H1 (cell line): ENCODE measurements at regions not wholly inside any gene's neighbourhood (a gene's known extent, or its start where the extent isn't known, plus 50 kb on each side); places are given as distances from the start of the nearest gene placed in this dataset.

Source experiments
- CTCF ChIA-PET: fragments of 300-600 bp; sonication (Branson Sonifier 250); formaldehyde crosslinking; loops from one replicate; lab custom pipeline; 2021; ENCODE audit not compliant: partially characterized antibody; lab: Charles Lee
- POLR2A ChIA-PET: fragments of 300-600 bp; sonication (Branson Sonifier 250); formaldehyde crosslinking; loops from one replicate; lab custom pipeline; 2021; ENCODE audit warnings: inconsistent platforms; ENCODE audit not compliant: partially characterized antibody; lab: Charles Lee
- DNase-seq, 2 experiments: peaks; one replicate each; pipeline versions ENCODE4 v3.0.0 to v3.0.0-alpha.2; 2010 to 2022; ENCODE audit warnings: low spot score in 2 of 2, low read depth in 1 of 2, mixed read lengths in 1 of 2
- FAIRE-seq: peaks from 2 replicates; lab custom pipeline; 2011; peaks lifted over from hg19 to GRCh38; lab: Jason Lieb, UNC
- H2AFZ ChIP-seq: 2 replicates; pipeline ENCODE4 v1.8.1; 2012; ENCODE audit warnings: low read length, inconsistent platforms
- H2AK5ac ChIP-seq: 2 replicates; pipeline ENCODE4 v1.6.1; 2013; ENCODE audit warnings: low read depth, low read length
- H2BK120ac ChIP-seq: replicated peaks from 2 replicates; pipeline ENCODE3; 2013; ENCODE audit warnings: low read depth, low read length, inconsistent platforms
- H2BK12ac ChIP-seq: 2 replicates; pipeline ENCODE4 v1.6.1; 2013; ENCODE audit warnings: low read depth, low read length
- H2BK15ac ChIP-seq: 2 replicates; pipeline ENCODE4 v1.6.1; 2013; ENCODE audit warnings: low read length
- H2BK20ac ChIP-seq: 2 replicates; pipeline ENCODE4 v1.6.1; 2013; ENCODE audit warnings: low read length
- H2BK5ac ChIP-seq: 2 replicates; pipeline ENCODE4 v1.6.1; 2013; ENCODE audit warnings: low read depth, low read length
- H3K14ac ChIP-seq: 2 replicates; pipeline ENCODE4 v1.6.1; 2013; ENCODE audit warnings: inconsistent platforms; ENCODE audit not compliant: insufficient read length
- H3K18ac ChIP-seq: 2 replicates; pipeline ENCODE4 v1.6.1; 2013; ENCODE audit warnings: low read length; ENCODE audit errors: extremely low read depth
- H3K23ac ChIP-seq: 2 replicates; pipeline ENCODE4 v1.6.1; 2013; ENCODE audit warnings: inconsistent platforms; ENCODE audit not compliant: insufficient read length
- H3K23me2 ChIP-seq: 2 replicates; pipeline ENCODE4 v1.6.1; 2013; ENCODE audit warnings: low read depth, low read length
- H3K27ac ChIP-seq: 2 replicates; pipeline ENCODE4 v1.6.1; 2011; ENCODE audit warnings: low read depth, low read length, inconsistent platforms
- H3K27me3 ChIP-seq, 4 experiments: replicated peaks in 1 of 4; 1 replicate in 1 of 4; 2 replicates in 3 of 4; pipeline versions ENCODE4 v1.6.1 to v1.8.1; 2011 to 2013; ENCODE audit warnings: low read length in 3 of 4, mild to moderate bottlenecking in 3 of 4, inconsistent platforms in 2 of 4, mixed read lengths in 2 of 4, moderate library complexity in 1 of 4; ENCODE audit not compliant: control insufficient read depth in 3 of 4, insufficient read depth in 3 of 4; ENCODE audit errors: extremely low read depth in 1 of 4
- H3K36me3 ChIP-seq, 4 experiments: 2 replicates each; pipeline versions ENCODE4 v1.6.1 to v1.8.1; 2011 to 2013; ENCODE audit warnings: mild to moderate bottlenecking in 4 of 4, low read length in 3 of 4, moderate library complexity in 2 of 4, control low read depth in 1 of 4, inconsistent platforms in 1 of 4; ENCODE audit not compliant: insufficient read depth in 4 of 4, control insufficient read depth in 2 of 4
- H3K4ac ChIP-seq: replicated peaks from 2 replicates; pipeline ENCODE3; 2013; ENCODE audit warnings: low read length, low read depth, mixed read lengths, inconsistent platforms; ENCODE audit not compliant: insufficient read length
- H3K4me1 ChIP-seq, 4 experiments: replicated peaks in 1 of 4; 1 replicate in 1 of 4; 2 replicates in 3 of 4; pipeline versions ENCODE4 v1.6.1 to v1.8.1; 2011 to 2013; ENCODE audit warnings: low read length in 3 of 4, inconsistent platforms in 2 of 4, mixed read lengths in 1 of 4; ENCODE audit not compliant: insufficient read depth in 4 of 4, control insufficient read depth in 3 of 4
- H3K4me2 ChIP-seq, 2 experiments: 2 replicates each; pipeline versions ENCODE4 v1.6.1 to v1.8.1; 2011 to 2013; ENCODE audit warnings: low read depth in 2 of 2, low read length in 2 of 2, control low read depth in 1 of 2, inconsistent platforms in 1 of 2, mild to moderate bottlenecking in 1 of 2; ENCODE audit not compliant: insufficient read depth in 1 of 2
- H3K4me3 ChIP-seq, 4 experiments: fragments of 200-600, 300-600 bp in 1 of 4; sonication (generic), shearing (Covaris generic), sonication (Bioruptor Twin) in 1 of 4; 2 replicates each; pipeline versions ENCODE4 v1.5.1 to v1.8.1; 2011 to 2016; ENCODE audit warnings: low read length in 4 of 4, low read depth in 3 of 4, control low read depth in 2 of 4, inconsistent platforms in 2 of 4, mild to moderate bottlenecking in 2 of 4, mixed read lengths in 1 of 4, moderate library complexity in 1 of 4; ENCODE audit not compliant: insufficient read depth in 2 of 4; ENCODE audit errors: extremely low read depth in 1 of 4
- H3K56ac ChIP-seq: replicated peaks from 2 replicates; pipeline ENCODE3; 2013; ENCODE audit warnings: low read depth, mild to moderate bottlenecking, mixed read lengths, low read length, inconsistent platforms; ENCODE audit not compliant: insufficient read length
- H3K79me1 ChIP-seq: 2 replicates; pipeline ENCODE4 v1.6.1; 2013; ENCODE audit warnings: low read depth, low read length, control low read depth
- H3K79me2 ChIP-seq, 2 experiments: 2 replicates each; pipeline versions ENCODE4 v1.6.1 to v1.8.1; 2012 to 2013; ENCODE audit warnings: low read length in 2 of 2, mild to moderate bottlenecking in 2 of 2, inconsistent platforms in 1 of 2; ENCODE audit not compliant: insufficient read depth in 2 of 2, control insufficient read depth in 1 of 2
- H3K9ac ChIP-seq, 4 experiments: replicated peaks in 1 of 4; 1 replicate in 1 of 4; 2 replicates in 3 of 4; pipeline versions ENCODE4 v1.6.1 to v1.8.1; 2011 to 2013; ENCODE audit warnings: low read depth in 3 of 4, low read length in 3 of 4, control low read depth in 2 of 4, mild to moderate bottlenecking in 2 of 4, moderate library complexity in 2 of 4, inconsistent platforms in 1 of 4; ENCODE audit errors: extremely low read depth in 1 of 4
- H3K9me3 ChIP-seq, 2 experiments: 2 replicates each; pipeline versions ENCODE4 v1.6.1 to v1.8.1; 2012 to 2013; ENCODE audit warnings: mild to moderate bottlenecking in 2 of 2, moderate library complexity in 2 of 2, control low read depth in 1 of 2, inconsistent platforms in 1 of 2, low read depth in 1 of 2, low read length in 1 of 2, mixed read lengths in 1 of 2; ENCODE audit not compliant: insufficient read depth in 2 of 2
- H4K20me1 ChIP-seq, 2 experiments: replicated peaks in 1 of 2; 2 replicates each; pipeline versions ENCODE3 to v1.8.1; 2011 to 2013; ENCODE audit warnings: inconsistent platforms in 2 of 2, low read length in 2 of 2, mild to moderate bottlenecking in 1 of 2; ENCODE audit not compliant: insufficient read depth in 2 of 2, control insufficient read depth in 1 of 2
- H4K5ac ChIP-seq: 2 replicates; pipeline ENCODE4 v1.6.1; 2013; ENCODE audit warnings: low read length, low read depth, mixed read lengths, inconsistent platforms; ENCODE audit not compliant: insufficient read length
- H4K8ac ChIP-seq: 2 replicates; pipeline ENCODE4 v1.8.0; 2013; ENCODE audit warnings: mild to moderate bottlenecking, moderate library complexity, low read length, inconsistent platforms; ENCODE audit not compliant: insufficient read depth; ENCODE audit errors: extremely low read depth
- H4K91ac ChIP-seq: replicated peaks from 2 replicates; pipeline ENCODE3; 2013; ENCODE audit warnings: low read length, mixed read lengths, inconsistent platforms; ENCODE audit not compliant: insufficient read length
- HDAC2 ChIP-seq, 2 experiments: fragments of 300-600 bp in 1 of 2; sonication (generic) in 1 of 2; IDR thresholded peaks; 2 replicates each; pipeline ENCODE4 v1.6.1; 2011 to 2012; ENCODE audit warnings: low read depth in 2 of 2, low read length in 2 of 2, mild to moderate bottlenecking in 2 of 2, moderate library complexity in 2 of 2, borderline replicate concordance in 1 of 2, inconsistent platforms in 1 of 2
- KDM1A ChIP-seq: fragments of 200-600, 300-600 bp; sonication (generic); IDR thresholded peaks from 2 replicates; pipeline ENCODE4 v1.7.1; 2016; ENCODE audit warnings: mild to moderate bottlenecking, low read length, borderline replicate concordance
- PHF8 ChIP-seq: fragments of 200-600 bp; sonication (generic); conservative IDR thresholded peaks from 2 replicates; pipeline ENCODE4 v1.7.1; 2012; ENCODE audit warnings: low read depth, mild to moderate bottlenecking, inconsistent platforms, low read length, moderate library complexity
- POLR2AphosphoS5 ChIP-seq: IDR thresholded peaks from 2 replicates; pipeline ENCODE4 v1.6.1; 2011; ENCODE audit warnings: low read depth, low read length
- SIN3A ChIP-seq, 2 experiments: IDR thresholded peaks in 1 of 2; conservative IDR thresholded peaks in 1 of 2; 2 replicates each; pipeline ENCODE4 v1.6.1; 2011 to 2012; ENCODE audit warnings: low read length in 2 of 2, improper control_type of control experiment in 1 of 2, low read depth in 1 of 2, mild to moderate bottlenecking in 1 of 2
- SRF ChIP-seq: IDR thresholded peaks from 2 replicates; pipeline ENCODE4 v1.6.1; 2011; ENCODE audit warnings: mild to moderate bottlenecking, low read depth, low read length, moderate library complexity
- WGBS, 2 experiments: shearing (Covaris generic) in 1 of 2; methylation state at CpG; one replicate each; pipeline versions ENCODE4 v1.1.6 to v1.1.7; 2013 to 2015; ENCODE audit warnings: low lambda C conversion rate in 2 of 2, mixed read lengths in 2 of 2, inconsistent platforms in 1 of 2, low coverage in 1 of 2, missing lambda C conversion rate in 1 of 2; ENCODE audit not compliant: insufficient replicate concordance in 2 of 2, insufficient coverage in 1 of 2, insufficient read length in 1 of 2; ENCODE audit errors: extremely low coverage in 1 of 2, missing lambda C conversion rate in 1 of 2; 5-methylcytosine and 5-hydroxymethylcytosine counted together

GRCh38 chr2:201978333-201978732 lies 55.3 kb upstream of the FZD7 start:
- POLR2A ChIA-PET, result interaction anchor here (0.8 to 2.3 kb wide), 7 partner anchors 11 to 209 kb away, joined by 3 to 12 read pairs (median 3); no protein-coding TSS in a partner anchor
- H3K23ac ChIP-seq, result no peak overlapping the region
- no peak overlapping the region for H2BK15ac ChIP-seq
- no peaks in the 10 kb centered on the region for H3K9me3 ChIP-seq
- H3K4me1 ChIP-seq, result peaks cover 9 to 24% (median 16%) of the 10 kb centered on the region in 4 experiments; a peak in 6 of 7 replicates
- H2BK5ac ChIP-seq, result no peak overlapping the region; the same call in 1 of the 2 replicates
- DNase-seq (no peak), FAIRE-seq (no peak)
- CTCF ChIA-PET, result interaction anchor here (1.1 to 2.5 kb wide), 5 partner anchors 8 to 118 kb away, joined by 3 to 12 read pairs (median 3); partner anchors contain the start of gene KIAA2012
- H2BK20ac ChIP-seq, result 0 out of 2 replicates have a peak overlapping the region, but pooled peaks have one; percentile 76
- H3K36me3 ChIP-seq, result peaks cover 0 to 46% (median 0%) of the 10 kb centered on the region in 4 experiments; a peak in 3 of 8 replicates
- no peak overlapping the region for H3K4me2 ChIP-seq
- H4K5ac ChIP-seq, result no peak overlapping the region
- peaks cover 2% of the 10 kb centered on the region for H3K23me2 ChIP-seq
- no peak overlapping the region for H3K56ac ChIP-seq
- no peak overlapping the region for H3K14ac ChIP-seq
- no peaks in the 10 kb centered on the region for H3K27me3 ChIP-seq
- peaks cover 2% of the 10 kb centered on the region; the same call in 1 of the 2 replicates for H3K79me1 ChIP-seq
- H4K8ac ChIP-seq, result no peak overlapping the region
- no peak overlapping the region for H2BK120ac ChIP-seq
- H3K79me2 ChIP-seq, result no peaks in the 10 kb centered on the region
- H4K91ac ChIP-seq, result no peak overlapping the region
- no peak overlapping the region for H2AFZ ChIP-seq
- H2AK5ac ChIP-seq, result no peak overlapping the region
- no peaks in the 10 kb centered on the region for H4K20me1 ChIP-seq
- no peak overlapping the region for H3K4ac ChIP-seq
- H3K9ac ChIP-seq, result no peak overlapping the region
- H2BK12ac ChIP-seq, result peak overlapping the region; percentile 71
- H3K4me3 ChIP-seq, result no peak overlapping the region
- TF ChIP-seq KDM1A (0 out of 2 replicates have a peak, but pooled peaks have one; percentile 23), POLR2AphosphoS5 (no peak), PHF8 (no peak), SRF (no peak), HDAC2 (IDR thresholded peaks at IDR 0.05; ENCODE audit: borderline replicate concordance in 1 of 2, low read depth in 2 of 2, low read length in 2 of 2) (no peak), SIN3A (conservative IDR thresholded peaks at IDR 0.05 in 1 of 2, IDR thresholded peaks at IDR 0.05 in 1 of 2; ENCODE audit: low read depth in 1 of 2, low read length in 2 of 2) (no peak)
- WGBS, 2 experiments, result 66% methylated on average over 4 of the region's 4 CpGs; no CpG with 5 or more reads in 1 of the 2 experiments
- H3K27ac ChIP-seq, result no peak overlapping the region
- H3K18ac ChIP-seq, result no peak overlapping the region
